SK-N-DZ (cell line): ENCODE measurements at regions not wholly inside any gene's neighbourhood (a gene's known extent, or its start where the extent isn't known, plus 50 kb on each side); places are given as distances from the start of the nearest gene placed in this dataset.

Experiments
- DNase-seq: peaks from one replicate; pipeline ENCODE4 v3.0.0-alpha.2; 2015; ENCODE audit warnings: low spot score

- peak; percentile 67 for DNase-seq
Measured at GRCh38 chr7:106166651-106167342, 54.7 kb upstream of the SYPL1 start.

GRCh38 chr7:106165337-106165736 is 53.2 kb upstream of the SYPL1 start:
- no peak for DNase-seq

- no peak for DNase-seq
Measured at GRCh38 chr7:106163257-106163656, 51.1 kb upstream of the SYPL1 start.
